GM12873 (cell line): ENCODE measurements at regions not wholly inside any gene's neighbourhood (a gene's known extent, or its start where the extent isn't known, plus 50 kb on each side); places are given as distances from the start of the nearest gene placed in this dataset.

Experiments
- CTCF ChIP-seq: IDR thresholded peaks from 2 replicates; pipeline ENCODE4 v1.5.1; 2012; ENCODE audit warnings: low read depth, mild to moderate bottlenecking, moderate library complexity, low read length, control low read depth; ENCODE audit not compliant: insufficient read depth; ENCODE audit errors: missing control alignments

DNA sequence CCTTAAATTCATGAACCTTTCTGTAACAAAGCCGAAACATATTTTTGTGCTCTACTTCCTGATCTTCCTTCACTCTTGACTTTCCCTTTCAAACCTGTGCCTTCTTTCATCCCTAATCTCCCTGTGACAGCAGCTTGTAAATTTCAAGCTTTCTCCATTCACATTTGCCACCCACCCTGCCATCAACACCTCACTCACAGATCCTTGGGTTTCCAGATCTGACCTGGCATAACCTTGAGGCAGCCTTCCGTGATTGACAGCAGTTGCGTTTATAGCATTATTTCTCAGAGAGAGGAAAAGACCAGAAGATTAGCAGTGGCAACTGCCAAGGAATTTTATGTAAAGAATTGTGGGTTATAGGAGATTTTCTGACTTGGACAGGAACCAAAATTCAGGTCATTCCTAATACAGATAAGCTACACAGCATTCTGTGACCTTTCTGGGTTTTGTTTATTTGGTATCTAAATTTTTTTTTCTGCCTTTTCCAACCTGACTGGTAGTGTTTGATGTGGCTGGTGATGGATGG, 260.0 kb downstream of the NR2F1-AS1 start:
- no peak for TF ChIP-seq CTCF

- TF ChIP-seq CTCF: no peak
Observed at GRCh38 chr5:93313672-93314071, 267.3 kb downstream of the NR2F1-AS1 start.

DNA sequence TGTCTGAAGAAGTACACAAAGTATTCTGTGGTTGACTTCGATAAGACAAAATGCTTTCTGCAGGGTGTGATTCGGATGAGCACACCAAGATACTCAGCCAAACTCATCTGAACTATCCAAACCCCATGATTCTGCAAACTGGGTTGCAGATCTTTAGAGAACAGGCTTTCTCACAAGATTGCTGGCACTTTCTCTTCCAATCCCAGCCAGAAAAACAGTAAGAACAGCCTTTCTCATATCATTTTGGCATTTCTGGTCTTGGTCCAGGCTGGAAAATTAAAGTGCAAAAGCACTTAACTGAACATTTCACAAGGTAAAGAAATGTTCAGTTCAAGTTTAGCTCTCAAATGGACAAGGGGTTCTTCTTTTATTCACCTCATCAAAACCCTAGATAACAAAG, 269.1 kb downstream of the NR2F1-AS1 start:
- no peak for TF ChIP-seq CTCF

DNA sequence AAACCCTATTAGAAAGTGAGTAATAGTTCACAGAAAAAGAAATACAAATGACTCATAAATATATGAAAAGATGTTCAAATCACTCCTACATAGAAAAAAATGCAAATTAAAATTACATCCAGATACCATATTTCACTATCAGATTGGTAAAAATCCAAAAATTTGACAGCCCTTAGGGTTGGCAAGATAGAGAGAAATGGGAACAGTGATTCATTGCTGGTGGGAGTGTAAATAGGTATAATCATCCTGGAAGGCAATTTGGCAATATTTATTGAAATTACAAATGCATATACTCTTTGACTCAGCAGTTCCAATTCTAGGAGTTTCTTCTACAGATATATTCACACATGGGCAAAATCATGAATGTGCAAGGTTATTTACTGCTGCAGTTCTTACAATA, 273.5 kb downstream of the NR2F1-AS1 start:
- TF ChIP-seq CTCF: no peak

DNA sequence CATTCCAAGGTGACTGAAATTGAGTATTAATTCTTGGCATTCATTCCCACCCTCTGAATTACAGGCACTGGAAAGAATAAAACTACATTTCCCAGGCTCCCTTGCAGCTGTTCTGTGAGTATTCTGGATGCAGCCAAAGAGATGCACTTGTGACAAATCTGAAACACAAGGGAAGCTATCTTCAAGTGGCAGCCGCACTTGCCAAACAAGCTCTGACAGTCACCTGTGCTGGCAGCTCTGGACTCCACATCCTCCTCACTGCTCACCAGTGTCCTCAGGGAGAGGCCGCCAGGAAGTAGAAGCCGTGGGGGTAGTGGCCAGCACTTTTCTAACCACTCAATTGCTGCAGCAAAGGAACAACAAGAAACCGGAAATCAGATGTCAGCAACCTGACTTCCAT, 275.0 kb downstream of the NR2F1-AS1 start:
- no peak for TF ChIP-seq CTCF

GRCh38 chr5:93304456-93305250, 276.4 kb downstream of the NR2F1-AS1 start:
- TF ChIP-seq CTCF: no peak

GRCh38 chr5:93303291-93303691, 277.7 kb downstream of the NR2F1-AS1 start:
- no peak for TF ChIP-seq CTCF
